Trophoblast cell (in vitro differentiated cells and primary cell): ENCODE measurements at regions not wholly inside any gene's neighbourhood (a gene's known extent, or its start where the extent isn't known, plus 50 kb on each side); places are given as distances from the start of the nearest gene placed in this dataset.

Experiments
- DNase-seq, 2 donors: peaks; one replicate each; pipeline ENCODE4 v3.0.0-alpha.2; 2016
- H2AFZ ChIP-seq: 2 replicates; pipeline ENCODE4 v1.6.1; 2013; ENCODE audit warnings: low read length, moderate library complexity, mild to moderate bottlenecking; ENCODE audit not compliant: insufficient read depth, poor library complexity
- H2AK5ac ChIP-seq: 2 replicates; pipeline ENCODE4 v1.6.1; 2013; ENCODE audit warnings: mild to moderate bottlenecking, low read length
- H2BK120ac ChIP-seq: 2 replicates; pipeline ENCODE4 v1.6.1; 2013; ENCODE audit warnings: low read length, mild to moderate bottlenecking, moderate library complexity; ENCODE audit not compliant: insufficient read depth, poor library complexity
- H2BK12ac ChIP-seq: 2 replicates; pipeline ENCODE4 v1.6.1; 2013; ENCODE audit warnings: mild to moderate bottlenecking, low read length, moderate library complexity
- H2BK5ac ChIP-seq: 2 replicates; pipeline ENCODE4 v1.6.1; 2013; ENCODE audit warnings: low read length, low read depth, moderate library complexity, mild to moderate bottlenecking; ENCODE audit not compliant: poor library complexity
- H3K14ac ChIP-seq: 2 replicates; pipeline ENCODE4 v1.6.1; 2013; ENCODE audit warnings: mild to moderate bottlenecking, low read length
- H3K18ac ChIP-seq: 2 replicates; pipeline ENCODE4 v1.6.1; 2013; ENCODE audit warnings: mild to moderate bottlenecking, low read length
- H3K23ac ChIP-seq: 2 replicates; pipeline ENCODE4 v1.6.1; 2013; ENCODE audit warnings: low read length
- H3K27ac ChIP-seq: 2 replicates; pipeline ENCODE4 v1.5.1; 2013; ENCODE audit warnings: low read depth, mild to moderate bottlenecking, inconsistent platforms, low read length, moderate library complexity
- H3K27me3 ChIP-seq: 2 replicates; pipeline ENCODE4 v1.6.1; 2013; ENCODE audit warnings: inconsistent platforms, mild to moderate bottlenecking, low read length, moderate library complexity; ENCODE audit not compliant: insufficient read depth
- H3K36me3 ChIP-seq, 2 experiments: 1 replicate in 1 of 2; 2 replicates in 1 of 2; pipeline ENCODE4 v1.6.1; 2013; ENCODE audit warnings: low read length in 2 of 2, mild to moderate bottlenecking in 2 of 2, moderate library complexity in 1 of 2; ENCODE audit not compliant: insufficient read depth in 2 of 2, control insufficient read depth in 1 of 2
- H3K4ac ChIP-seq: 2 replicates; pipeline ENCODE4 v1.6.1; 2013; ENCODE audit warnings: low read depth, mild to moderate bottlenecking, low read length, moderate library complexity
- H3K4me1 ChIP-seq, 2 experiments: 1 replicate in 1 of 2; 2 replicates in 1 of 2; pipeline ENCODE4 v1.6.1; 2013; ENCODE audit warnings: low read length in 2 of 2, mild to moderate bottlenecking in 2 of 2, moderate library complexity in 1 of 2; ENCODE audit not compliant: insufficient read depth in 2 of 2, control insufficient read depth in 1 of 2
- H3K4me2 ChIP-seq: 2 replicates; pipeline ENCODE4 v1.6.1; 2013; ENCODE audit warnings: inconsistent platforms, mild to moderate bottlenecking, low read length, moderate library complexity
- H3K4me3 ChIP-seq: 2 replicates; pipeline ENCODE4 v1.5.1; 2013; ENCODE audit warnings: mild to moderate bottlenecking, low read depth, low read length, inconsistent platforms
- H3K79me1 ChIP-seq: one replicate; pipeline ENCODE4 v1.6.1; 2013; ENCODE audit warnings: low read length
- H3K79me2 ChIP-seq: 2 replicates; pipeline ENCODE4 v1.6.1; 2013; ENCODE audit warnings: low read length, mild to moderate bottlenecking; ENCODE audit not compliant: control insufficient read depth, insufficient read depth, poor library complexity
- H3K9ac ChIP-seq: 2 replicates; pipeline ENCODE4 v1.6.1; 2013; ENCODE audit warnings: mild to moderate bottlenecking, low read length
- H3K9me3 ChIP-seq: 2 replicates; pipeline ENCODE4 v1.6.1; 2013; ENCODE audit warnings: low read depth, mild to moderate bottlenecking, control low read depth, inconsistent platforms, low read length; ENCODE audit not compliant: insufficient read depth
- H4K12ac ChIP-seq: 2 replicates; pipeline ENCODE4 v1.6.1; 2013; ENCODE audit warnings: low read depth, mild to moderate bottlenecking, low read length, moderate library complexity
- H4K8ac ChIP-seq: 2 replicates; pipeline ENCODE4 v1.6.1; 2013; ENCODE audit warnings: low read depth, mild to moderate bottlenecking, low read length, moderate library complexity
- H4K91ac ChIP-seq: one replicate; pipeline ENCODE4 v1.6.1; 2013; ENCODE audit warnings: low read depth, mild to moderate bottlenecking, low read length, moderate library complexity
- WGBS: extraction: QIAGEN DNeasy Blood & Tissue Kit; methylation state at CpG from one replicate; pipeline ENCODE4 v1.1.7; 2013; ENCODE audit warnings: missing lambda C conversion rate; ENCODE audit not compliant: insufficient read length, insufficient coverage; ENCODE audit errors: extremely low coverage; 5-methylcytosine and 5-hydroxymethylcytosine counted together

GRCh38 chr19:30227012-30227621, 145.1 kb upstream of the ZNF536 start:
- Histone ChIP-seq H3K4me1 (peaks cover 10% of the 10 kb centered on the region in 2 experiments), H3K4me3 (peak overlapping the region; percentile 58), H2BK5ac (no peak overlapping the region), H2AK5ac (no peak overlapping the region), H4K12ac (no peak overlapping the region), H4K8ac (no peak overlapping the region), H2BK12ac (no peak overlapping the region), H2AFZ (peak overlapping the region; percentile 66), H3K14ac (no peak overlapping the region), H3K79me1 (no peaks in the 10 kb centered on the region), H3K4me2 (peak overlapping the region; percentile 93), H3K9ac (no peak overlapping the region), H3K36me3 (no peaks in the 10 kb centered on the region), H3K4ac (no peak overlapping the region), H3K23ac (no peak overlapping the region), H3K79me2 (no peaks in the 10 kb centered on the region), H2BK120ac (no peak overlapping the region), H3K27ac (no peak overlapping the region), H3K27me3 (peaks cover 68% of the 10 kb centered on the region), H4K91ac (no peak overlapping the region), H3K9me3 (peaks cover 2% of the 10 kb centered on the region), H3K18ac (no peak overlapping the region)
- DNase-seq: peak in 1 of 2 donors; percentile 9
- WGBS: no CpG with 5 or more reads among the region's 35 CpGs

- Histone ChIP-seq H2BK5ac (no peak overlapping the region), H4K8ac (no peak overlapping the region), H2AK5ac (no peak overlapping the region), H3K79me2 (no peaks in the 10 kb centered on the region), H4K91ac (no peak overlapping the region), H2BK120ac (no peak overlapping the region), H3K14ac (no peak overlapping the region), H3K18ac (no peak overlapping the region), H3K23ac (no peak overlapping the region), H3K4me3 (peak overlapping the region; percentile 58), H3K9ac (no peak overlapping the region), H3K9me3 (peaks cover 2% of the 10 kb centered on the region), H3K27me3 (peaks cover 62% of the 10 kb centered on the region), H3K79me1 (no peaks in the 10 kb centered on the region), H3K4ac (no peak overlapping the region), H2BK12ac (no peak overlapping the region), H3K4me1 (peaks cover 8 to 10% of the 10 kb centered on the region in 2 experiments), H3K36me3 (no peaks in the 10 kb centered on the region), H2AFZ (peak overlapping the region; percentile 66), H3K4me2 (peak overlapping the region; percentile 93), H3K27ac (no peak overlapping the region), H4K12ac (no peak overlapping the region)
- peak; percentile 23 to 63 for DNase-seq
- WGBS: no CpG with 5 or more reads among the region's 57 CpGs
Observed at GRCh38 chr19:30227661-30228112, 144.5 kb upstream of the ZNF536 start.

GRCh38 chr19:30228113-30228834, 143.9 kb upstream of the ZNF536 start:
- no peak overlapping the region for H2AK5ac ChIP-seq
- no peak overlapping the region for H3K14ac ChIP-seq
- no peak overlapping the region for H4K91ac ChIP-seq
- H3K9ac ChIP-seq: no peak overlapping the region
- H2AFZ ChIP-seq: peak overlapping the region; percentile 56
- H3K4me3 ChIP-seq: peak overlapping the region; percentile 56
- no peak overlapping the region for H3K27ac ChIP-seq
- no peaks in the 10 kb centered on the region for H3K79me2 ChIP-seq
- no CpG with 5 or more reads among the region's 62 CpGs for WGBS
- H3K23ac ChIP-seq: no peak overlapping the region
- no peak for DNase-seq
- H2BK120ac ChIP-seq: no peak overlapping the region
- H2BK5ac ChIP-seq: no peak overlapping the region
- H3K18ac ChIP-seq: no peak overlapping the region
- no peak overlapping the region for H2BK12ac ChIP-seq
- H3K4ac ChIP-seq: no peak overlapping the region
- H4K12ac ChIP-seq: no peak overlapping the region
- H3K4me1 ChIP-seq: peaks cover 6 to 10% of the 10 kb centered on the region in 2 experiments
- H3K9me3 ChIP-seq: peaks cover 2% of the 10 kb centered on the region
- H3K27me3 ChIP-seq: peaks cover 57% of the 10 kb centered on the region
- H4K8ac ChIP-seq: no peak overlapping the region
- H3K4me2 ChIP-seq: peak overlapping the region; percentile 87
- no peaks in the 10 kb centered on the region for H3K79me1 ChIP-seq
- no peaks in the 10 kb centered on the region for H3K36me3 ChIP-seq

GRCh38 chr19:30228835-30229524, 143.2 kb upstream of the ZNF536 start:
- Histone ChIP-seq H4K91ac (no peak overlapping the region), H3K23ac (no peak overlapping the region), H3K4me1 (peaks cover 6 to 10% of the 10 kb centered on the region in 2 experiments), H3K36me3 (no peaks in the 10 kb centered on the region), H3K27ac (no peak overlapping the region), H3K27me3 (peaks cover 53% of the 10 kb centered on the region), H2BK12ac (no peak overlapping the region), H3K9ac (no peak overlapping the region), H2BK120ac (no peak overlapping the region), H3K79me1 (no peaks in the 10 kb centered on the region), H3K18ac (no peak overlapping the region), H2AFZ (peak overlapping the region; percentile 56), H3K4me2 (peak overlapping the region; percentile 87), H4K12ac (no peak overlapping the region), H3K4me3 (peak overlapping the region; percentile 42), H2AK5ac (no peak overlapping the region), H3K9me3 (peaks cover 2% of the 10 kb centered on the region), H3K14ac (no peak overlapping the region), H3K4ac (no peak overlapping the region), H4K8ac (peak overlapping the region; percentile 17), H2BK5ac (no peak overlapping the region), H3K79me2 (no peaks in the 10 kb centered on the region)
- WGBS: no CpG with 5 or more reads among the region's 35 CpGs
- DNase-seq: no peak
